Sigmoid colon (tissue), 6 donors: ENCODE measurements at regions not wholly inside any gene's neighbourhood (a gene's known extent, or its start where the extent isn't known, plus 50 kb on each side); places are given as distances from the start of the nearest gene placed in this dataset.
"Not testable (repeated sequence)": the region's sequence is repeated elsewhere in the genome, so short reads cannot be mapped to it uniquely, and the experiment has no call there.

Experiments used
- DNase-seq: peaks from one replicate; pipeline ENCODE4 v3.0.0-alpha.2; 2019
- H3K27ac ChIP-seq, 4 donors: fragments of 200-600 bp; sonication (generic); one replicate each; pipeline ENCODE4 v1.5.1; 2016 to 2019; ENCODE audit warnings: mild to moderate bottlenecking in 1 of 4
- H3K27me3 ChIP-seq, 3 donors: fragments of 200-600 bp; sonication (generic); one replicate each; pipeline ENCODE4 v1.5.1; 2019; ENCODE audit warnings: mild to moderate bottlenecking in 1 of 3
- H3K36me3 ChIP-seq, 4 donors: fragments of 200-600 bp; sonication (generic); one replicate each; pipeline ENCODE4 v1.5.1; 2016 to 2019
- H3K4me1 ChIP-seq, 4 donors: fragments of 200-600 bp; sonication (generic); one replicate each; pipeline ENCODE4 v1.5.1; 2017 to 2019
- H3K4me3 ChIP-seq, 4 donors: fragments of 200-600 bp; sonication (generic); one replicate each; pipeline ENCODE4 v1.5.1; 2017 to 2019; ENCODE audit warnings: mild to moderate bottlenecking in 2 of 4, moderate library complexity in 1 of 4
- H3K9me3 ChIP-seq, 4 donors: fragments of 200-600 bp in 3 of 4; sonication (generic) in 3 of 4; one replicate each; pipeline versions ENCODE4 v1.5.1 to v1.6.1; 2013 to 2019
- CTCF ChIP-seq, 4 experiments: fragments of 450-650 bp in 3 of 4; fragments of 200-600 bp in 1 of 4; IDR thresholded peaks; one replicate each; pipeline ENCODE4 v1.5.1; 2016 to 2019; ENCODE audit warnings: antibody characterized with exemption in 4 of 4, mild to moderate bottlenecking in 3 of 4, moderate library complexity in 2 of 4
- EP300 ChIP-seq, 4 donors: sonication (generic); formaldehyde crosslinking; IDR thresholded peaks; one replicate each; pipeline ENCODE4 v1.6.1; 2017; ENCODE audit warnings: antibody characterized with exemption in 4 of 4
- POLR2A ChIP-seq, 2 donors: fragments of 450-650 bp; IDR thresholded peaks; one replicate each; pipeline ENCODE4 v1.6.1; 2016; ENCODE audit warnings: antibody characterized with exemption in 2 of 2, mild to moderate bottlenecking in 2 of 2, moderate library complexity in 2 of 2
- POLR2AphosphoS5 ChIP-seq, 4 donors: sonication (generic); formaldehyde crosslinking; IDR thresholded peaks; one replicate each; pipeline ENCODE4 v1.6.1; 2017; ENCODE audit warnings: antibody characterized with exemption in 4 of 4
- WGBS, 2 donors: extraction: QIAGEN DNeasy Blood & Tissue Kit; methylation state at CpG; one replicate each; pipeline ENCODE4 v1.1.7; 2013; 5-methylcytosine and 5-hydroxymethylcytosine counted together
- intact Hi-C: fragments of 100-400 bp; cut with DNase I; formaldehyde crosslinking; loops from one replicate; pipeline ENCODE4 v1.15.1; 2023
- donor health status: healthy with polysubstance abuse.
- donor health status: healthy.

GRCh38 chr17:37859451-37859850 is 64.8 kb upstream of the TBC1D3K start:
- intact Hi-C loops: no loop called here
- Histone ChIP-seq H3K27ac (no peak overlapping the region), H3K9me3 (peaks cover 0 to 6% (median 1%) of the 10 kb centered on the region in 4 donors), H3K27me3 (no peaks in the 10 kb centered on the region), H3K4me3 (no peak overlapping the region), H3K36me3 (no peaks in the 10 kb centered on the region), H3K4me1 (no peaks in the 10 kb centered on the region)
- DNase-seq: no peak
- TF ChIP-seq CTCF (IDR thresholded peaks at IDR 0.05): no peak
- no peak for TF ChIP-seq POLR2A (IDR thresholded peaks at IDR 0.05)
- TF ChIP-seq POLR2AphosphoS5 (IDR thresholded peaks at IDR 0.05): no peak
- TF ChIP-seq EP300 (IDR thresholded peaks at IDR 0.05): no peak
- 94 to 96% methylated on average over 1 of the region's 1 CpG for WGBS, 2 donors

- DNase-seq, H3K27me3 ChIP-seq, H3K4me1 ChIP-seq, H3K27ac ChIP-seq, H3K4me3 ChIP-seq, H3K9me3 ChIP-seq, H3K36me3 ChIP-seq, intact Hi-C loops: not testable (repeated sequence)
- 92 to 93% methylated on average over 11 of the region's 11 CpGs for WGBS, 2 donors
These were observed 65.8 kb upstream of the TBC1D3K start for GRCh38 chr17:37858391-37858790.

- DNase-seq: no peak
- 75 to 83% methylated on average over 1 of the region's 1 CpG for WGBS, 2 donors
- Histone ChIP-seq H3K9me3 (peaks cover 0 to 6% (median 1%) of the 10 kb centered on the region in 4 donors), H3K4me1 (no peaks in the 10 kb centered on the region), H3K4me3 (no peak overlapping the region), H3K36me3 (no peaks in the 10 kb centered on the region), H3K27ac (no peak overlapping the region), H3K27me3 (no peaks in the 10 kb centered on the region)
- TF ChIP-seq POLR2AphosphoS5 (IDR thresholded peaks at IDR 0.05): no peak
- no peak for TF ChIP-seq CTCF (IDR thresholded peaks at IDR 0.05)
- TF ChIP-seq POLR2A (IDR thresholded peaks at IDR 0.05): no peak
- no peak for TF ChIP-seq EP300 (IDR thresholded peaks at IDR 0.05)
- intact Hi-C loops: no loop called here
These were observed 68.0 kb upstream of the TBC1D3K start for GRCh38 chr17:37856245-37856644.

GRCh38 chr17:37849617-37849972 is 74.6 kb upstream of the TBC1D3K start:
- intact Hi-C loops: no loop called here
- H3K27ac ChIP-seq: no peak overlapping the region
- 88 to 92% methylated on average over 3 of the region's 3 CpGs for WGBS, 2 donors
- no peak overlapping the region for H3K4me3 ChIP-seq
- peaks cover 0 to 7% (median 5%) of the 10 kb centered on the region in 3 donors for H3K27me3 ChIP-seq
- no peaks in the 10 kb centered on the region for H3K36me3 ChIP-seq
- no peak for TF ChIP-seq CTCF (IDR thresholded peaks at IDR 0.05)
- TF ChIP-seq POLR2AphosphoS5 (IDR thresholded peaks at IDR 0.05): no peak
- TF ChIP-seq POLR2A (IDR thresholded peaks at IDR 0.05): no peak
- TF ChIP-seq EP300 (IDR thresholded peaks at IDR 0.05): no peak
- no peaks in the 10 kb centered on the region for H3K9me3 ChIP-seq
- peaks cover 0 to 4% (median 0%) of the 10 kb centered on the region in 4 donors for H3K4me1 ChIP-seq
- no peak for DNase-seq

GRCh38 chr17:37848690-37849616 is 75.3 kb upstream of the TBC1D3K start:
- Histone ChIP-seq H3K4me1 (peaks cover 0 to 8% (median 0%) of the 10 kb centered on the region in 4 donors), H3K9me3 (no peaks in the 10 kb centered on the region), H3K36me3 (no peaks in the 10 kb centered on the region), H3K27me3 (peaks cover 0 to 12% (median 12%) of the 10 kb centered on the region in 3 donors), H3K27ac (no peak overlapping the region), H3K4me3 (no peak overlapping the region)
- TF ChIP-seq CTCF (IDR thresholded peaks at IDR 0.05) (no peak), EP300 (IDR thresholded peaks at IDR 0.05) (no peak), POLR2AphosphoS5 (IDR thresholded peaks at IDR 0.05) (no peak)
- 84 to 86% methylated on average over 15 of the region's 15 CpGs for WGBS, 2 donors
- no peak for DNase-seq
- intact Hi-C loops: no loop called here
